Epithelial cell of esophagus (primary cell): ENCODE measurements at regions not wholly inside any gene's neighbourhood (a gene's known extent, or its start where the extent isn't known, plus 50 kb on each side); places are given as distances from the start of the nearest gene placed in this dataset.

Experiments used
- DNase-seq: peaks from one replicate; pipeline ENCODE4 v3.0.0; 2010; ENCODE audit warnings: low read depth
- H3K4me3 ChIP-seq: 2 replicates; pipeline ENCODE4 v1.5.1; 2011; ENCODE audit warnings: mild to moderate bottlenecking, low read length, control low read depth
- CTCF ChIP-seq: IDR thresholded peaks from 2 replicates; pipeline ENCODE4 v1.5.1; 2011; ENCODE audit warnings: low read depth, mild to moderate bottlenecking, low read length, control low read depth, inconsistent platforms; ENCODE audit not compliant: insufficient read depth; ENCODE audit errors: missing control alignments

- DNase-seq: no peak
- no peak overlapping the region for H3K4me3 ChIP-seq
- TF ChIP-seq CTCF: no peak
These were observed 64.5 kb upstream of the MITF start for GRCh38 chr3:69674752-69675151.

GRCh38 chr3:69671082-69671952 is 67.9 kb upstream of the MITF start:
- TF ChIP-seq CTCF: peak; percentile 76
- peak; percentile 57 for DNase-seq
- no peak overlapping the region for H3K4me3 ChIP-seq

- TF ChIP-seq CTCF: no peak
- peak; percentile 60 for DNase-seq
- H3K4me3 ChIP-seq: no peak overlapping the region
These were observed 70.2 kb upstream of the MITF start for GRCh38 chr3:69669070-69669469.

GRCh38 chr3:69665026-69665737 is 74.1 kb upstream of the MITF start:
- no peak overlapping the region for H3K4me3 ChIP-seq
- TF ChIP-seq CTCF: no peak
- DNase-seq: peak; percentile 79

- TF ChIP-seq CTCF: no peak
- no peak for DNase-seq
These were observed 78.6 kb upstream of the MITF start for GRCh38 chr3:69660631-69661030.

GRCh38 chr3:69659180-69659910 is 79.9 kb upstream of the MITF start:
- no peak overlapping the region for H3K4me3 ChIP-seq
- DNase-seq: no peak
- TF ChIP-seq CTCF: no peak

More at GRCh38 chr3:69660631-69661030, 78.6 kb upstream of the MITF start:
- no peak overlapping the region for H3K4me3 ChIP-seq
